Mucosa of rectum (tissue), 2 donors: ENCODE measurements at regions not wholly inside any gene's neighbourhood (a gene's known extent, or its start where the extent isn't known, plus 50 kb on each side); places are given as distances from the start of the nearest gene placed in this dataset.

Experiments
- H3K27ac ChIP-seq, 2 donors: one replicate each; pipeline ENCODE4 v1.7.0; 2013; ENCODE audit warnings: inconsistent platforms in 2 of 2, low read depth in 2 of 2, low read length in 2 of 2
- H3K27me3 ChIP-seq, 2 donors: one replicate each; pipeline ENCODE4 v1.7.0; 2013; ENCODE audit warnings: low read length in 2 of 2; ENCODE audit not compliant: control insufficient read depth in 2 of 2, insufficient read depth in 2 of 2
- H3K36me3 ChIP-seq, 2 donors: one replicate each; pipeline ENCODE4 v1.7.0; 2013; ENCODE audit warnings: low read length in 2 of 2; ENCODE audit not compliant: control insufficient read depth in 2 of 2, insufficient read depth in 2 of 2
- H3K4me1 ChIP-seq, 2 donors: one replicate each; pipeline ENCODE4 v1.7.0; 2013; ENCODE audit warnings: low read length in 2 of 2, mild to moderate bottlenecking in 1 of 2; ENCODE audit not compliant: control insufficient read depth in 2 of 2, insufficient read depth in 2 of 2
- H3K4me3 ChIP-seq, 2 donors: one replicate each; pipeline ENCODE4 v1.7.0; 2013; ENCODE audit warnings: low read length in 2 of 2
- H3K9ac ChIP-seq, 2 donors: one replicate each; pipeline ENCODE4 v1.7.0; 2013; ENCODE audit warnings: low read length in 2 of 2, low read depth in 1 of 2, mild to moderate bottlenecking in 1 of 2
- H3K9me3 ChIP-seq, 2 donors: one replicate each; pipeline ENCODE4 v1.7.0; 2013; ENCODE audit warnings: low read length in 2 of 2; ENCODE audit not compliant: control insufficient read depth in 2 of 2
- donor health status: healthy.
- donor health status: Normal muscosa, but diverticular disease.

DNA sequence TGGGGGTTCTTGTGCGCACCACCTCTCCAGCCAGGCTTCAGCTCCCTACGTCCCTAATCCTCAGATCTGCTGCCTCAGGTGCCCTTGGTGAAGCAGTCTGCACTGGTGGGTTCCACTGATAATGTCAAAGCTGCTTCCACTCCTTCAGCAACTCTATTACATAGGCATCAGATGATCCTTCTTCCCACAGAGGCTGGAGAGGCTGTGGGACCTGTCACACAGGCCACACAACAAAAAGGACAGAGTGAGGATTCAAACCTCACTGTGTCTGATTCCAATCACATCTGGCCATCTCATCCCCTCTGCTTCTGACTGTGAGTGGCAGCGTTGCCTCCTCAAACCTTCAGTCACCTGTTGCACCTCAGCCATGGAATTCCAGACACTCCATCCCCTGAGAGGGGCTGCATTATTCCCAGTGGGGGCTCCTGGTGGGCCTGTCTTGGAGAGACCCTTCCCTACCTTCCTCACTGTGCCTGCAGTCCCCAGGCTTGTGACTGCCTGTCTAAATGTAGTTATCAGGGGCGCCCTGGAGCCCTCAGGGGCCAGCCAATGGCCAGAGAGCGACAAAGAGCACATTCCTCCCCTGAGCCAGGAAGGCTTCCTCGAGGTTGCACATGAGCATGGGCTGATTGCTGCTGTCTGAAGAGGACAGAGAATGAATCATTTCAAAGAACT, 211.4 kb upstream of the ECI2 start:
- Histone ChIP-seq H3K27me3 (no peaks in the 10 kb centered on the region), H3K9me3 (no peaks in the 10 kb centered on the region), H3K9ac (no peak overlapping the region), H3K36me3 (no peaks in the 10 kb centered on the region), H3K4me1 (no peaks in the 10 kb centered on the region), H3K4me3 (no peak overlapping the region), H3K27ac (no peak overlapping the region)

DNA sequence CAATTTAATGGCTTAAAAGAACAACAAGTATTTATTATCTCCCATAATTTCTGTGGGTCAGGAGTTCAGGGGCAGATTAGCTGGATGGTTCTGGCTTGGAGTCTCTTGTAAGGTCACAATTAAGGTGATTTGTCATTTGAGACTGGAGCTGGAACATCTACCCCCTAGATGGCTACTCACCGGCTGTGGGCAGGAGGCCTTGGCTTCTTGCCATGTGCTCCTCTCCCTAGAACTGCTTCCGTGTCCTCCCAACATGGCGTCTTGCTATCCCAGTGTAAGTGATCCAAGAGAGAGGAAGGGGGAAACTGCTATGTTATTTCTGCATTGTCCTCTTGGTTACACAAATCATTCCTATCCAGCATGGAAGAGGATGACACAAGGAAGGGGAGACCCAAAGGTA, 210.2 kb upstream of the ECI2 start:
- Histone ChIP-seq H3K27ac (no peak overlapping the region), H3K36me3 (no peaks in the 10 kb centered on the region), H3K9ac (no peak overlapping the region), H3K27me3 (no peaks in the 10 kb centered on the region), H3K9me3 (no peaks in the 10 kb centered on the region), H3K4me1 (peaks cover 0 to 5% of the 10 kb centered on the region in 2 donors), H3K4me3 (no peak overlapping the region)

DNA sequence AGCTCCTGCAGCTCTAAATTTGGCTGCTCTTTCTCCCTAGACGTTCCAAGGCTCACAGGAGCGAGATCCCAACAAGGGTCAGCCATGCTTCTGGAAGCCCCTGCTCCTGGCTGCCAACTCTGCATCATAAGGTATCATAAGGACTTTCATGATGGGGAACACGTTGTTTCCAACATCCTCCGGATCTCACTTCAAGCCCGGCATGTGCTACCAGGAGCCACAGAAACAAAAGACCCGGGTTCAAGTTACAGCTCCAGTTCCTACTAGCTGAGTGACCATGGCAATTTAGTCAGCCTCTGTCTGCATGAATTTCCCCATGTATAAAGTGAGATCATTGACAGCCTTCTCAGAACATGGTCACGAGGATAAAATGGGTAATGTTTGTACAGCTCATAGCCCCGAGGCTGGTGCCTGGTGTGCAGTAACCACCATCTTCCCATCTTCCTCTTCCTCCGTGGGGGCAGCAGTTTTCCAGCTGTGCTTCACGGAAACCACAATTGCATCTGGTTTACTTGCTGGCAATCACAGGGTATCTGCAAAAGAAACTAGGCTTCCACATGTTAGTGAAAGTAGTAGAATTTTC, 209.0 kb upstream of the ECI2 start:
- H3K4me1 ChIP-seq: peaks cover 0 to 5% of the 10 kb centered on the region in 2 donors
- H3K36me3 ChIP-seq: no peaks in the 10 kb centered on the region
- no peaks in the 10 kb centered on the region for H3K27me3 ChIP-seq
- no peak overlapping the region for H3K4me3 ChIP-seq
- H3K9ac ChIP-seq: no peak overlapping the region
- H3K9me3 ChIP-seq: no peaks in the 10 kb centered on the region
- no peak overlapping the region for H3K27ac ChIP-seq

DNA sequence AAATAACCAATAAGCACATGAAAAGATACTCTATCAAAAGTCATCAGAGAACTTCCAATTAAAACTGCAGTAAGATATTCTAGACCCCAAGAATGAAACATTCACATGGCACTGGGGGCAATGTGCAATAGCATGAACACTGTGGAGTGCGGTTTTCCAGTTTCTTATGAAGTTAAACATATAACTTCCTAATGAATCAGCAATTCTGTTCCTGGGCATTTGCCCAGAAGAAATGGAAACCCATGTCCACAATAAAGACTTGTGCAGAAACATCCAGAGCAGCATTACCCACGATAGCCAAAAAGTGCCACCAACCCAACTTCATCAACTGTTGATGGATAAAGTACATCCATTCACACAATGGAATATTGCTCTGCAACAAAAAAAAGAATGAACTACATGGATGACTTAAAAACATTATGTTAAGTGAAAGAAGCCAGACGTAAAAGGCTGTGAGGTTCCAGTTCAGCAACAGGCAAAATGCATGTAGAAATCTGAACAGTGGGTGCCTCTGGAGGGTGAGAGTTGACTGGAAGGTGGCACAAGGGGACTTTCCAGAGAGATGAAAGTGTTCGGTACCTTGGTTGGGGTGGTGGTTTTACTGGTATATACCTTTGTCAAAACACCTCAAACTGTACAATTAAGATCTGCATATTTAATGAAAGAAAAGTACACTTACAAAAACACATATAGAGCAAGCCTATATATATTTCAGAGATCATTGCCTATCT, 207.2 kb upstream of the ECI2 start:
- Histone ChIP-seq H3K27me3 (no peaks in the 10 kb centered on the region), H3K4me3 (no peak overlapping the region), H3K27ac (no peak overlapping the region)

DNA sequence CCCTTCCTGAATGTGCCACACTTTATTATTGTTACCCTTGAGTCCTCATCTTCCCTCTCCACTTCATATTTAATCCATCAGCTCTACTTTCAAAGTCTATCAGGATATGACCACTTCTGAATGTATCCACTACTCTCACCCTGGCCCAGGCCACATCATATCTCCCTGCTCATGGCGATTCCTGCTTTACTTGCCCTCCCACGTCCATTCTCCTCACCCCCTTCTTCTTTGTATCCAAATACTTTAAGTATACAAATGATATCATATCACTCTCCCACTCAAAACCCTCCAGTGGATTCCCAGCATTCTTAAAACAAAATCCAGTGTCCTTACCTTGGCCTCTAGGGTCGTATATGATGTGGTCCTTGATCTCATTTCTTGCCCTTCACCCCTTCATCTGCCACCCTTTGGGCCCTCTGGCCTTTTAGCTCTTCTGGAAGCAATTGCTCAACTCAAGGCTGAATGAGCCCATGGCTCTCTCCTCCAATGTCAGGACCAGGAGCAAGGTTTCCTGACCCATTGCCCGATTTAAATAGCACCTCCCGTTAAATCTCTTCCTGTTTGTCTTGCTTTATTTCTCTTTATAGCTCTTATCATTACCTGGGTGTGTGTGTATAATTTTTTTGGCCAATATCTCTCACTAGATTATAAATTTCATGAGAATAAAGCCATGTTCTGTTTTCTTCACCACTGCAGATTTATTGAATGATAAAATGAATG, 205.9 kb upstream of the ECI2 start:
- Histone ChIP-seq H3K36me3 (no peaks in the 10 kb centered on the region), H3K9me3 (no peaks in the 10 kb centered on the region), H3K4me1 (peaks cover 0 to 5% of the 10 kb centered on the region in 2 donors), H3K4me3 (no peak overlapping the region), H3K9ac (no peak overlapping the region), H3K27ac (no peak overlapping the region), H3K27me3 (no peaks in the 10 kb centered on the region)

More for the DNA sequence above, 207.2 kb upstream of the ECI2 start:
- Histone ChIP-seq H3K9ac (no peak overlapping the region), H3K4me1 (peaks cover 0 to 5% of the 10 kb centered on the region in 2 donors), H3K36me3 (no peaks in the 10 kb centered on the region), H3K9me3 (no peaks in the 10 kb centered on the region)

DNA sequence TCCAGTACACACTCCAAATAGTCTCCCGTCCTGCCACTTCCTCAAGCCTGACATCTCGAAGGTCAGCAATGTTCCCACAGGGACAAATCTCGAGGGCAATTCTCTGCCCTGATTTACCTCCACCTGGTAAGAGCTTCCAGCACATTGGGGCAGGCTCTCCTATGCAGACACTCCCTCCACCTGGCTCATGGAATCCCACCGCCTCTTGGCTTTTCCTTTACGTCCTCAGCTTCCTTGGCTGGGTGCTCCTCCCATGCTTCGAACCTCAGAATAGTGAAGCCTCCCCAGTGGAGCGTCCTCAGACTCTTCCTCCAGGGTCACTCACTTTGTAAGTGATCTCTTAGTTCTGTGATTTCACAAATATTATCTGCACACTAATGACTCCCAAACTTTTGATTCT, 205.2 kb upstream of the ECI2 start:
- no peaks in the 10 kb centered on the region for H3K9me3 ChIP-seq
- H3K27ac ChIP-seq: no peak overlapping the region
- H3K4me3 ChIP-seq: no peak overlapping the region
- H3K9ac ChIP-seq: no peak overlapping the region
- no peaks in the 10 kb centered on the region for H3K36me3 ChIP-seq
- H3K27me3 ChIP-seq: no peaks in the 10 kb centered on the region
- H3K4me1 ChIP-seq: peaks cover 0 to 5% of the 10 kb centered on the region in 2 donors

DNA sequence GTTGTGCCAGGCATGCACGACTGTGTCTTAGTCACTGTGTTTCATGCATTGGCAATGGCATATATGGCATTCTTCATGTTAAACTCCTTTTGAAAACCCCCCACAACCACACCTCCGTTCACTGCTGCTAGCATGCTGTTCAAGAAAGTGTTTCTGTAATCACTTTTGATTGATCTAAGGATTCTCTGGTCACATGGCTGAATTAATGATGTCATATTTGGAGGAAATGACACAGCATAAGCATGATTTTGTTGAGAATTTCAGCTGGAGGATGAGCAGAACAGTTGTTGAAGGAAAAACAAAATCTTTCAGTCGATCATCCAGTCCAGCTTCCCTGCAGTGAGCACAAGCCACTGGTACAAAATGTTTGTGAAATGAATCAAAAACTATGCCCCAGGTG, 203.5 kb upstream of the ECI2 start:
- no peaks in the 10 kb centered on the region for H3K36me3 ChIP-seq
- no peak overlapping the region for H3K9ac ChIP-seq
- no peak overlapping the region for H3K4me3 ChIP-seq
- H3K9me3 ChIP-seq: no peaks in the 10 kb centered on the region
- H3K27me3 ChIP-seq: no peaks in the 10 kb centered on the region
- no peak overlapping the region for H3K27ac ChIP-seq
- peaks cover 0 to 5% of the 10 kb centered on the region in 2 donors for H3K4me1 ChIP-seq

DNA sequence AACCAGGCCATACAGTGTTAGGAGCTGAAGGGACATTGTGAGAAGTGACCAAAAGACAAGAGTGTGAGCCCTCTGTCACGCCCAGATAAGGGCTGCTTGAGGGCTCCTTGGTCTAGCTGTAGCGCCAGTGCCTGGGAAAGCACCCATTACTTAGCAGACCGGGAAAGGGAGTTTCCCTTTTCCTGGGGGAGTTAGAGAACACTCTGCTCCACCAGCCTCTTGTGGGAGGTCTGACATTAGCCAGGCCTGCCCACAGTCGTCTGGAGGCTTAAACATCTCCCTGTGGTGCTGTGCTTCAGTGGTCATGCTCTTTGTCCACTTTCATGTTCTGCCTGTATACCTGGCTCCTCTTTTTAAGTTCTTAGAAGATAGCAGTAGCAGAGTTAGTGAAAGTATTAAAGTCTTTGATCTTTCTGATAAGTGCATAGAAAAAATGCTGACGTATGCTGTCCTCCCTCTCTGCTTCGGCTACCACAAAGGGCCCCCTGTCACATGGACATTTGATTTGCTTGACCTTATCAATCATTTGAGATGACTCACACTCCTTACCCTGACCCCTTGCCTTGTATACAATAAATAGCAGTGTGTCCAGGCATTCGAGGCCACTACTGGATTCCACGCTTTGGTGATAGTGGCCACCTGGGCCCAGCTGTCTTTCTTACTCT, 201.5 kb upstream of the ECI2 start:
- Histone ChIP-seq H3K9me3 (no peaks in the 10 kb centered on the region), H3K9ac (no peak overlapping the region), H3K27me3 (no peaks in the 10 kb centered on the region), H3K4me1 (peaks cover 0 to 5% of the 10 kb centered on the region in 2 donors), H3K36me3 (no peaks in the 10 kb centered on the region), H3K4me3 (no peak overlapping the region), H3K27ac (no peak overlapping the region)

DNA sequence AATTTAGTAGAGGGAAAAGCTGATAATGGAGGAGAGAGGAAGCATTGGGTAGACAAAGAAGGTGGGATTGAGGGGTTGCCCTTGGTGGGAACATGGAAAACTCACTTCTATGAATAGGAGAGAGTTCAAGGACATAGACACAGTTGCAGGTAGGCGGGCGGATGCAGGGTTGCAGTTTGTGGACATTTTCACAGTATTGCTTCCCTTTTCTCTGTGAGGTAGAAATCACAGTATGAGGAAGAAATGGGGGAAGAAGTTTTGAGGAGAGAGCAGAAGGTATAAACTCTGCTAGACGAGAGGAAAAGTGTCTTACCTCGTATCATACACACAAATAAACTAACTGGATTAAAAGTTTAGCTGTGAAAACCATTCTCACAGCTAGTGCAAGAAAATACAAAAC, 200.7 kb upstream of the ECI2 start:
- Histone ChIP-seq H3K9me3 (no peaks in the 10 kb centered on the region), H3K27ac (no peak overlapping the region), H3K36me3 (no peaks in the 10 kb centered on the region), H3K4me3 (no peak overlapping the region), H3K9ac (no peak overlapping the region), H3K27me3 (no peaks in the 10 kb centered on the region), H3K4me1 (peaks cover 0 to 2% of the 10 kb centered on the region in 2 donors)
